Activated CD4-positive, alpha-beta T cell treated with anti-CD3 and anti-CD28 coated beads for 4 hours (primary cell): ENCODE measurements at regions not wholly inside any gene's neighbourhood (a gene's known extent, or its start where the extent isn't known, plus 50 kb on each side); places are given as distances from the start of the nearest gene placed in this dataset.
"Not testable (repeated sequence)": the region's sequence is repeated elsewhere in the genome, so short reads cannot be mapped to it uniquely, and the experiment has no call there.

Experiments
- DNase-seq, 2 donors: peaks; one replicate each; pipeline ENCODE4 v3.0.0-alpha.2; 2020

DNA sequence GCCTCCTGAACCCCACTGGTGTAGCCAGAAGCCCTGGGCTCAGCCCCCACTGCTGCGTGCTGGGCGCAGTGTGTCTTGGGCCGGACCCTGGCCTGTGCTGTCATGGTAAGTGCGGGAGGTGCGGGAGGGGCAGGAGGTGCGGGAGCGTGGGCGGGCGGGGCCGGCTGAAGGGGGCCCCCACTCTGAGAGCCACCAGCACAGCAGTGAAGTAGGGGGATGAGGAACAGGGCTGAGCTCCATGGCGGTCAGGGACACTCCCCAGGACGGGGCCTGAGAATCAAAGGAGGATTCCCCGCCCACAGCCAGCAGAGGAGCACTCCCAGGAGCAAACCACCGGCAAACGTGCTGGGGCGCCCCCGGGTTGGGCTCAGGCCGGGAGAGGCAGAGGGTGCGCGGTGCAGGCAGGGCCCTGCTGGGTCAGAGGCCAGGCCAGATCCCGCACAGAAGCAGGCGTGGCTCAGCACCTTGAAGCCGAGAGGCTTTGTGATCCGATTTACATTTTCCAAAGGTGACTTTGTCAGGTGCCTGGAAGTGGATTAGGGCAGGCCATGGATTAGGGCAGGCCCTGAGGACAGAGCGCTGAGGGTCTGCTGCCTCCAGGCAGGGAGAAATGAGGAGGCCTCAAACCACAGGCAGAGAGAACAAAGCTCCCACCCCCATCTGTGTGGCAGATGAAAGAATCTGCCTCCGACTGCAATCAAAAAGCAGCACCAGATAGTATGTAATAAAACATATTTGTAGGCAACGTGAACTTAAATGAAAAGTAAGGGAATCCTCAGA, 152.0 kb upstream of the RAB6C start:
- no peak for DNase-seq

DNA sequence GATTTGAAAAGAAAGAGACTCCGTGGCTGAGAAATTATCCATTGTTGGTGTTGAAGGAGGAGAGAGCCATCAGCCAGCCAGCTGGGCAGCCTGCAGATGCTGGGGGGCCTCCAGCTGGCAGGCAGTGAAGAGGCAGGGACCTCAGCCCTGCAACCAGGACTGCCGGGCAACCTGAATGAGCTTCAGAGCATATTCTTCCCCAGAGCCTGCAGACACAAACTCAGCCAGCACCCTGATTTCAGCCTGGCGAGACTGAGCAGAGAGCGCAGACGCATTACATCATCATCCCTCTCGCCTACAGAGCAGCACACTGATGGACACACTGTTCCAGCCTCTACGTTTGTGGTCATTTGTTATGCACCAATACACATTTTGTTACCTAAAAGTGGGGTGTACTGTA, 150.7 kb upstream of the RAB6C start:
- no peak for DNase-seq

DNA sequence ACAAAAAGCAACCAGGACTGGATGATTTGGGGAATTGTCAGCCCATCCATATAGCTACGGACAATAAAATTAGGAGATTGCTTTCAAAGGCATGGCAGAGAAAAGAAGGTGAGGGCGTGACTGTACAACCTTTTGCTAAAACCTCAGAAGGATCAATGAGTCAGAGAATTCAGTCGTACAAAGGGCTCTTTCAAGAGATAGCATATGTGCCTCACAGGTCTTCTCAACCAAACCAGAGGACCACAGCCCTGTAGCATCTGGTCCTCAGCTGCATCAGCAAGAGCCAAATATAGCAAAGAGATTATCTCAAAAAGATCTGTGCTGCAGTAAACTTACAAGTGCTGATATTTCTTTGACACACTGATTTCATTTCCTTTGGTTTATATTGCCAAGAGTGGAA, 149.9 kb upstream of the RAB6C start:
- DNase-seq, result no peak

DNA sequence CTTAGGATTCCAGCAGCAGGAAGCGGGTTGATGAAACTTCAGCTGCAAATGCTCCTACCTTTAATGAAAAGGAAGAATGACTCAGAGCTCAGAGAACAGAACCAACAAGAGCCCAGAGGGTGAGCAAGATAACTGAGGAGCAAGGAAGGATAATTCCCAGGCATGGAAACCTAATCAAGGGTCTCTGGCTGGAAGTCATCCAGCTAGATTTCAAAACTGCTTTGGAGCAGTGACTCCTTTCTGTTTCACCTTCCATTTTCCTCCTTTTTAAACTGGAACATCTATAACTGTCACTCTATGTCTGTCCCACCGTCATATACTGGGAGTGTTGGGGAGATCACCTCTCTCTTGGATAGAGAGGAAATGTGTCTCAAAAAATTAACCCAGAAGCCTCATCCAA, 148.4 kb upstream of the RAB6C start:
- no peak for DNase-seq

DNA sequence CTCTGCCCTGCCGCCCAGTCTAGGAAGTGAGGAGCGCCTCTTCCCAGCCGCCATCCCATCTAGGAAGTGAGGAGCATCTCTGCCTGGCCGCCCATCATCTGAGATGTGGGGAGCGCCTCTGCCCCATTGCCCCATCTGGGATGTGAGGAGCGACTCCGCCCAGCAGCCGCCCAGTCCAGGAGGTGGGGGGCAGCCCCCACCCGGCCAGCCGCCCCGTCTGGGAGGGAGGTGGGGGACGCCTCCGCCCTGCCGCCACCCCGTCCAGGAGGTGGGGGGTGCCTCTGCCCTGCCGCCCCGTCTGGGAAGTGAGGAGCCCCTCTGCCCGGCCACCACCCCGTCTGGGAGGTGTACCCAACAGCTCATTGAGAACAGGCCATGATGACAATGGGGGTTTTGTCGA, 146.0 kb upstream of the RAB6C start:
- DNase-seq, result not testable (repeated sequence)

DNA sequence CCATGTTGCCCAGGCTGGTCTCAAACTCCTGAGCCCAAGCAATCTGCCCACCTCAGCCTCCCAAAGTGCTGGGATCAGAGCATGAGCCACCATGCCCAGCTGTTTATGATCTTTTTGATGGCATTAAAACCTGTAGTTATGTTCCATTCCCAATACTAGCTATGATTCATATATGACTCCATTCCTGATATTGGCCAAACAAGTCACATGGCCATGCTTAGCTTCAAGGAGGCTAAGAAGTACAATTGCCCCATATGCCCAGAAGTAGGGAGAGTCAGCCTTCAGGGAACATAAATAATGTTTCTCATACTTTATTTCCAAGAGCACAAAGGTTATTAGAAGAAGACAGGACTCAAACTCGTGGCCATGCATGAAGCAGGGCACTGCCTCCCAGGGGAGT, 132.4 kb upstream of the RAB6C start:
- DNase-seq, result no peak

DNA sequence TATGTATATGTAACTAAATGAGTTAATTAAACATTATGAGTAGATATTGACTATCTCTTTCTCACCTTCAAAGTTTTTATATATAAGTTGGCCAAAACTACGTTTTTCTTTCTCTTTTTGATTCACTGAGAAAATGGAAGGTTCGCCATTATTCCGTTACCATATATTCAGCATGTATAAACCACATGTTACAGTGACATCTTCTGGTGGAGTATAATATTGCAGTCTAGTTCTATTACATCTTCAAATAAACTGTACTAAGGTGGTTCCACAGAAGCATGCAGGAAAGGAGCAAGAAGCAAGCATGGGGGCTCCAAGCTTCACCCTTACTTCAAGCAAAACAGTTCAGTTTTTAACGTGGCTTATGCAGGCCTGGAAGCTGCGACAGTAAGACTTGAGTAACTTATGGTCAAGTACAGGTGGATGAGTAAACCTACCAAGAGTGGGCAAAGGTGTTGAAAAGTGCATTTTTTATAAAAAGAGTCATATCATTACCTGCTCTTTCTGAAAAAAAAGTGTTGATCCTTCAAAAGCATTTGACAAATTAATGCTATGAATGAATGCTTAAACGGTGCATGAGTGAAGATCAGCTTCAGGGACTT, 129.8 kb upstream of the RAB6C start:
- DNase-seq, result no peak

DNA sequence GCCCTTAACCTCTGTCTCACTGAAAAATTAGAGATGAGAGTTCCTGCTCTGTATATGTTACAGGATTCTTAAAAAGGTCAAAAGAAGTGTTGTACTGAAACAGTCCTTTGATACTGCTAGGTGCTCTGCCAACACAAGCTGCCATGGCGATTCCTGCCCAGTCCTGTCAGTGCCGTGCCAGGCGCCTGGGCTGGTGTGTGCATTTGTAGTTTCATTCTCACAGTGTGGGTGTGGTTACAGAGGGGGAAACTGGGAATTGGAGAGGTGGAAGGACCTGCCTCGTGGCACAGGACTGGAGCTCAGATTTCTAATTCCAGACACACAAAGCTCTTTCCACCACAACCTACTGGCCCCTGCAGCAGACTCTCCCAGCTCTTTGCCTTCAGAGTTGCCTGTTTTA, 122.3 kb upstream of the RAB6C start:
- no peak for DNase-seq

DNA sequence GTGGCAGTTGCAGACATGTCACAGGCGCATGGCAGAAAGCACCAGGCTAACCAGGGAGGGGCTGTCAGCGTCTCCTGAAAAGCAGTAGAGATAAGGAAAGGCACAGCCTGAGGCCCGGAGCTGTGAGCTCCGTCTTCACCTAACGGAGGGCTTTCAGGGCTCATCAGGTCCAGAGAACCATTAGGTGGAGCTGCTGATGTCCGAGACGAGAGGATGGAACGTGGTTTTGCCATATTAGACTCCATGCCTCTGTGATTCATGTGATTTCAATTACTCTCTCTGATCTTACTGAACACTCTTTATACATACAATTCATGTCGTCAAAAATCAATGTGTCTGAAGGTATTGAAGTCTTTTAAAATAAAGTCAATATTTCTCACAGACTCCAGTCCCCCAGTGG, 120.3 kb upstream of the RAB6C start:
- DNase-seq, result no peak

DNA sequence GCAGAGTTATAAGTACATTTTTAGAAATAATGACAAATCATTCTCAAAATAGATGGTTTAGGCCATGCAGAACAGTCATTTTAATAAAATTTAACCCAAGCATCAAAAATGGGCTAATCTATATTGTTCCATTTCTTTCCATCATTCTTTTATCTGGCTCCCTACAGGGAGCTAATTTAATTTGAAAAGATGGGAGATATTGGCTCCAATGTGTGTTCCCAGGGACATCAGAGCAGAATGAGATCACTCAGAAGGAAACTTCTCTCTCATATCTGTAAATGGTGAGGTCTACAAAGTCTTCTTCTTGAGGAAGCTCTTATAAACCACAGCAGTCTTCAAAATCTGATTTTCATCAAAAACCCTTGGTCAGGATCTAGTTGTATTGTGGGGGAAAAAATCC, 119.4 kb upstream of the RAB6C start:
- no peak for DNase-seq

DNA sequence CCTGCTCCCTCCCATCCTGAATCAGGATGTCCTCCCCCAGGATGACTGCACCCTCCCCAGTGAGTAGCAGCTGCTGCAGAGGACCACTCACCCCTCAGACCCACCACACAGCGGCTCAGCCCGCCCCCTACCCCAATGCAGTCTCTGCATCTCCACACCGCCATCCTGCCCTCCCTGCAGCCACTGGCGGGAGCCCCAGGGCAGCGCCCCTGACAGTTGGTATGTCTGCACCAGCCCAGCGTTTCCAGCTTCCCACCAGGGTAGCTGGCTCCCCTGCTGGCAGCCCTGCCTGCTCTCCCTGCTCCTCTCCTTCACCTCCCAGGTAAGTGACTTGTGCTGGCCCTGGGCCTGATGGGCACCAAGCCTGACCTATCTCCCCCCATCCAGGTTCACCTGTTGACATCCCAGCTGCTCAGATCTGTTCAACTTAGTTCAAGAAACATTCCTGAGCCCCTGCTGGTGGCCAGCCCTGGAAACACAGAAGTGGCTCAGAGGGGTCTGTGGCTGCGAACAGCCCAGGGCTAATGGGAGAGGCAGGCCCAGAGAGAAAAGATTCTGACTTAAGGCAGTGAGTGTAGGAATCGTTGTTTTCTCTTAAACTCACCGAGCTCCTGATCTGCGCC, 117.7 kb upstream of the RAB6C start:
- no peak for DNase-seq

DNA sequence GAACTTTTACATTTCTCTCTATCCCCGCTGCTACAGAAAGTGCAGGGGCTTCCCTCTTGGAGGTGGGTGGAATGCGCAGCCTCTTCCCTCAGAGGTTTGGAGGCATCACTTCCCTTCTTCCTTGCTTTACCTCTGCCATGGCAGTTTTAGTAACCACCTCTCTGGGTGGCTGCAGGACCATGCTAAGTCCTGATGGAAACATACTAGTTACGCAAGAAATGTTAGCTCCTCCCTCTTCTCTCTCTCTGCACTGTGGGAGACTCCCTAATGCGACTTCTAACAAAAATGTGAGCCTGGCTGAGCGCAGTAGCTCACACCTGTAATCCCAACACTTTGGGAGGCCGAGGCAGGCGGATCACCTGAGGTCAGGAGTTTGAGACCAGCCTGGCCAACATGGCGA, 116.8 kb upstream of the RAB6C start:
- no peak for DNase-seq

DNA sequence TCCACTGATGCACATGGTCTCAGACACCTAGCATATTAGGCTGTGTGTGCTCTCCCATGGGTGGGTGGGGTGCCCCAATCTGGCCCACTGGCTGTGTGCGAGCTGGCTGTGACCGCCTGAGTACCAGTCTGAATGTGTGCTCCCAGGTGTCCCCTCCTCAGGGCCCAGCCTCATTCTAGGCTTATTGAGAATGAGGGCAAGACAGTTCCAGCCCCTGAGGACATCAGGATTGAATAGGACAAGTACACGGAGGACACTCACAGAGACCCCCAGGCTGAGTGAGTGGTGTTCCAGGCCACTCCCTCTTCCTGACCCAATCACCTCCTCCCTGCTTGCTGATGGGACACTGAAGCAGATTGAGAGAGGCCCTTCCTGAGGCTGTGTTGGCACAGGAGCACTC, 116.1 kb upstream of the RAB6C start:
- DNase-seq, result no peak

DNA sequence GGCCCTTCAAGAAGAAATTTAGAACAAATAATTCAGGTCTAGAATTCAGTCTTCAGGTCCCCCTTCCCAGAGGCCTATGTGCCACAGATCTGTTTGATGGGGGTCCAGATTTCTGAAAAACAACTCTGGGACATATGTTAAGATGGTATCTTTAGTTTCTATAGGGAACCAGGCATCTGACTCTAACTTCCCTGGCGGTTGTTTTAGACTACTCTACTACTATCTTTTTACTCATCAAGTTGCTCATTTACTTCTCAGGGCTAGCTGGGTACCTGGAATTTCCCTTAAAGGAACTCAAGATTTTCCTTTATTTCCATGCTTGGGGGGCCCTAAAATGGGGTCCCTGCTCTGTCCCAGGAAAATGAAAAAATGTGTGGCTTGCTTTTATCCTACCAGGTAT, 114.7 kb upstream of the RAB6C start:
- no peak for DNase-seq

DNA sequence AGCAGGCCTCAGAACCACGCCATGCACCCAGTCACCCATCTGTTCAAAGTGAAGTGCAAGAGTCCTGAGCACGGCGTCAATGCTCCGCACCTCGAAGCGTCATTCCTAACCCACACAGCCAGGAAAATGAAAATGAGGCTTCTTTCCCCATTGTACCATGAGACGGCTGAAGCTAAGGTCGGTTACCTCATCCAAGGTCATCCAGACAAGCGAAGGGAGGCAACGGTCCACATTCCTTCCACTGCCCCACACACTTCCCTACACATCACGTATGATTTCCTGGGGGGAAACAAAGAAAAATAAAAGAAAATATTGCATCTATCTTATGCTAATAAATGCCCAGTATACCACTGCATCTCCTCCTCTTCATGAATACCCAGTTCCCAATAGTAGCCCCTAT, 113.5 kb upstream of the RAB6C start:
- DNase-seq, result no peak

DNA sequence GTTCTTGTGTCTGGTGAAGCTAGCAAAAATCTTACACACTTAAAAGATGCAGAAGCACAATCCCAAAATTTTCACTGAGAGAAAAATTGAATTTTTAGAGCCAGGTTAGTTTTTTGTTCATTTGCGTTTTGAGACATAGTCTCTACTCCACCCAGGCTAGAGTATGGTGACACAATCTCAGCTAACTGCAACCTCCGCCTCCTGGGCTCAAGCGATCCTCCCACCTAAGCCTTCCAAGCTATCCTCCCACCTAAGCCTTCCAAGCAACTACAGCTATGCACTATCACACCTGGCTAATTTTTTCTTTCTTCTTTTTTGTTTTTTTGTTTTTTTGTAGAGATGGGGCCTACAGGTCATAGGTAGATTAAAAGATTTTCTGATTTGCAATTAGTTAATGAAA, 113.1 kb upstream of the RAB6C start:
- DNase-seq, result no peak

DNA sequence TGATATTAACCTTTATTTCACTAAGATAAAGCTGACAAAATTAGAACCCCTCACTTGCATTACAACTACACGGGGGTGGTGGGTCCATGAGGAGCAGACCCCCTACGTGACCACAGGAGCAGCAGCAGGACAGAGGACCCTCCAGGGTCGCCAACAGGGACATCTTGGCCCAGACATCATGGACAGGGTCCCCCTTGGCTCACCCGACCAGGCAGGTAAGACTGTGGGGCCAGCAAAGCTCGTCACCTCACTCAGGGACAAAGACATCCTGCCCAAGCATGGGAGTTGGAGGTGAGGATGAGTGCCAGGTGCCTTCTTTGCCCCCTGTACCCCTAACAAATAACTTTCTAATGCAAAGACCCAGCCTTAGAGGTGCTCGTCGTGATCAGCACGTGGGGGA, 111.3 kb upstream of the RAB6C start:
- no peak for DNase-seq

DNA sequence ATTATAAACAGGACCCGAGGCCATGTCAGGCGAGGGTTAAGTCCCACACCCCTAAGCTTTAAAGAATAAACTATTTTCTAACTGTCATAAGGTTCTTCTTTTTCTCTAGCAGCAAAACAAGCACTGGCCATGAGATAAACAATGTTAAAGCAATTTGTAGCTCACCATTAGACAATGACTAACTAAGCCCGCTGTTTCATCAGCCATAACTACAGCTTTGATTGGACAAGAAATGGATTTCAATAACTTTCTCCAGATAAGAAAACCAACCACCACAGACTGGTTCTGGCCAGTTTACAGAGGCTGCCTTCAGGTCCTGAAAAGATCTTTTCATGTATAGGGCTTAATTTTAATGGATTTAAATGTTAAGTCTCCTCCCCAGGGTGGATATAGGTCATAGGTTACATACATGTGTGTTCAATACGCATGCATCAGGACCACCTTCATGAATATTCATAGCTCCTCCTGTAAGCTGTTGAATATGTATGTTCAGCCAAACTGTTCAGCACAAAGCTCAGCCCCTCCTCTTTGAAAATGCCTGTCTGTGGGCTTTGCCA, 108.7 kb upstream of the RAB6C start:
- DNase-seq, result no peak

DNA sequence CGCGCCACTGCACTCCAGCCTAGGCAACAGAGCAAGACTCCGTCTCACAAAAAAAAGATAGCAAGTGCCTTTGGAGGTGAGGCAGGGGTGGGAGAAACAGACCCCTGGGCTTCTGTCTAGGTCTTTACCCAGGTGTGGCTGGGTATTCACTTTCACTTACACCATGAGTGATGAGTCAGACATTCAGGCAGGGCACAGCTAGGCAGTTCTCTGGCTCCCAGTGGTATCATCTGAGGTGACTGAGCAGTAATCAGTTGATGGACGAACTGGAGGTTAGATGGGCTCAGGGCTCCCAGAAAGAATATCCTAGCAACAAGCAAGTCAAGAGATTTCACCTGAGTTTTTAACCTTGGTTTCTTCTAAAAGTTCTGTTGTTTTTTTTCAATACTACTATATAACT, 107.0 kb upstream of the RAB6C start:
- DNase-seq, result no peak

DNA sequence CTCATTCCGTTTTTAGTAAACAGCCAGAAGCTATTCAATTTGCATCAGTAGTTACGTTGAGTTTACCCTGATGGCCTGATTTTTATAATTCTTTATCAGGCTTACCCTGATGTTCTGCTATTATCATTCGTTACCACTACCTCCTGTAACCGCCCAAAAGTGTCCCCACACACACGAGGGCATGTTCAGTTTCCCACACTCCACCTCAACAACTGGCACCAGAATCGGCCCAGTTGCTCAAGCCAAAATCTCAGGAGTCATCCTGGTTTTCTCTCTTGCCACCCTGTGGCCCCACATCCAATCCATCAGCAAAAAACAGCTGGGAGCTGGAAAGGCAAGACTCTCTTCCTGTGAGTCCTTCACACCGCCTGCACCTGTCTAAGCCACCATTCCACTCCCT, 102.9 kb upstream of the RAB6C start:
- no peak for DNase-seq

DNA sequence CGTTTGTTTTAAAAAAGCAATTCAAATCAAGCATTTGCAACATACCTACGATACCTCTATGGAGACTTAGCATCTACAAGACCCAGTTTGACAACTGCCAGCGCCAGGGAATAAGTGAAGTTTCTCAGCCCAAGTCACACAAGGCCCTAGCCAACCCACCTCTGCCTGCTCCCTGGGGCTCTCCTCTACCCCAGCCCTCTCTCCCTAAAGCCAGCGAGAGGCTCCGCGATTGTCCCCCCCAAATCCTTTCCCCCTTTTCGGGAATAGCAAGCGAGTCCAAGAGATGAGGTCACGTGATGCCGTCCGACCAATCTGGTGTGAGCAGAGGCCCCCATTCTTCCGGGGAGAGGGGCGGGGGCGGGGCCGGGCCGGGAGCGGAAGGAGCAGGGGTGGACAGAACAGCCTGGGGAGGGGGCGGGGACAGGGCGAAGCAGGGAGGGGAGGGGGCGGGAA, 102.2 kb upstream of the RAB6C start:
- DNase-seq, result peak; percentile 86 to 87

DNA sequence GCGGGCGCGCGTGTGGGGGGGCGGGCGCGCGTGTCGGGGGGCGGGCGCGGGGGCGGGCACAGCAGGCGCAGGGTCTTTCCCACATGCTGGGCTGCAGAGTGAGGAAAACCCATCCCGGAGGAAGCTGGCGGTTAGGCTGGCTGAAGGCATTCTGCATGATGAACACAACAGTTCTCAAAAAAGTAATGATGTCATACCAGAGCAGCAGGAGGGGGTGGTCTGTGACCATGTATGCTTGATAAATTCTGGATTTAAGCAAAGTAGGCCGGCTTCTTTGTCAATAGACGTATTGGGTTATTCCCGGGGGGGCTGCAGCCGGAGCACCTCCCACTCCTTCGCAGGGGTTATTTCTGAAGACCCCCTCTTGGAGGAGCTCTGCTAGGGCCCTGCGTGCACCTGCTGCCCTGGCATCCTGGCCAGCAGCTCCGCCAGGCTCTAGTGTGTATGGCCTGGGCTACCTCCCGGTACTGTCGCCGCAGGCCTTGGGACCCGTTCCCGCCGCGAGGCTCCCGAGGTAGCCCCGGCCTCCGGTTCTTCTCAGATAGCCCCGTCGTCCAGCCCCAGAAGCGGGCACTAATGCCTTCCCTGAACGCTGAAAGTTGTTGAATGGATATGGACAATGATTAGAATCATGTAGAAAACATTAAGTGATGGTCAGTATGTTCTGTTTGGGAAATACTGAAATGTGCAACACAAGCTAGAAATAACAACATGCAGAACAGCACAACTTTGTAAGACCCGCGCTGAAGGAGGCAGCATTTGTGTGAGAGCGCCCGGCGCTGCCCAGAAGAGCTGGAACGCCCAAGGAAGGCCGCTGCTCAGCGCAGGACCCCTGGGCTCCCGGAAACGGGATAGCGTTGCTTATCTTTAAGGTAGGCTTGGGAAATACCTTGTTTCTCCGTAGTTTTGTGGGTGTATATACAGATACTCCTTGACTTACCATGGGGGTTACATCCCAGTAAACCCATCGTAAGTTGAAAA, 101.4 kb upstream of the RAB6C start:
- DNase-seq, result no peak

DNA sequence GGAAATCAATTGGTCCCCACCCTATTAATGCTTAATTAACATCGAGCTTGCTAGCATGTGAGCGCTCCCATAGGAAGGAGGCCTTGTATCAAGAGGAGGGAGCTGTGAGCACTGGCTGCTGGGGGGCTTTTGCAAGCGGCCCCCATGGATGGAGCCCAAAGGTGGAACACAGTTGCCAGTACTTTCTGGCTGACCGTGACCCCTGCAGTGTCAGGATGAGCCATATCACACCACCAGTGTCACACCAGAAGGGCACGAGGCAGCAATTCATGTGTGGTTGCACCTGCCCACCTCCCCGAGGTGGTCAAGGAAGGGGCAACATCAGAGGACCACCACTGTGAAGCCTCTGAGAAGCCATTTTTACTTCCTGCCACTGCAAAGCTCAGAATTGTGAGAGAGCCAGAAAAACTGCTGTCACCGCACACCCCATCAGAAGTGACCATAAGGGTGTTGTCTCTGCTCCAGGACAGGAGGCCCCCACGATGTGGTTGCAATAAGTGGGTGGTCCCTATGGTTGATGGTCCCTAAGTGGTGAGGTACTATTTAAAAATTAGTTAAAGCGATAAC, 99.8 kb upstream of the RAB6C start:
- no peak for DNase-seq
